ENCODE measurements at regions not wholly inside any gene's neighbourhood (a gene's known extent, or its start where the extent isn't known, plus 50 kb on each side); places are given as distances from the start of the nearest gene placed in this dataset.

- DNase-seq (ENCODE audit: low read depth), result peak; percentile 96
- TF ChIP-seq, protein P1, sequence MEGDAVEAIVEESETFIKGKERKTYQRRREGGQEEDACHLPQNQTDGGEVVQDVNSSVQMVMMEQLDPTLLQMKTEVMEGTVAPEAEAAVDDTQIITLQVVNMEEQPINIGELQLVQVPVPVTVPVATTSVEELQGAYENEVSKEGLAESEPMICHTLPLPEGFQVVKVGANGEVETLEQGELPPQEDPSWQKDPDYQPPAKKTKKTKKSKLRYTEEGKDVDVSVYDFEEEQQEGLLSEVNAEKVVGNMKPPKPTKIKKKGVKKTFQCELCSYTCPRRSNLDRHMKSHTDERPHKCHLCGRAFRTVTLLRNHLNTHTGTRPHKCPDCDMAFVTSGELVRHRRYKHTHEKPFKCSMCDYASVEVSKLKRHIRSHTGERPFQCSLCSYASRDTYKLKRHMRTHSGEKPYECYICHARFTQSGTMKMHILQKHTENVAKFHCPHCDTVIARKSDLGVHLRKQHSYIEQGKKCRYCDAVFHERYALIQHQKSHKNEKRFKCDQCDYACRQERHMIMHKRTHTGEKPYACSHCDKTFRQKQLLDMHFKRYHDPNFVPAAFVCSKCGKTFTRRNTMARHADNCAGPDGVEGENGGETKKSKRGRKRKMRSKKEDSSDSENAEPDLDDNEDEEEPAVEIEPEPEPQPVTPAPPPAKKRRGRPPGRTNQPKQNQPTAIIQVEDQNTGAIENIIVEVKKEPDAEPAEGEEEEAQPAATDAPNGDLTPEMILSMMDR (conservative IDR thresholded peaks at IDR 0.05; ENCODE audit: low read depth, low read length), result peak; percentile 19
- no peak overlapping the region for H3K4me3 ChIP-seq (ENCODE audit: low read depth, low read length)
Observed at GRCh38 chr12:69052613-69053408, 119.8 kb upstream of the CPM start.

DNA sequence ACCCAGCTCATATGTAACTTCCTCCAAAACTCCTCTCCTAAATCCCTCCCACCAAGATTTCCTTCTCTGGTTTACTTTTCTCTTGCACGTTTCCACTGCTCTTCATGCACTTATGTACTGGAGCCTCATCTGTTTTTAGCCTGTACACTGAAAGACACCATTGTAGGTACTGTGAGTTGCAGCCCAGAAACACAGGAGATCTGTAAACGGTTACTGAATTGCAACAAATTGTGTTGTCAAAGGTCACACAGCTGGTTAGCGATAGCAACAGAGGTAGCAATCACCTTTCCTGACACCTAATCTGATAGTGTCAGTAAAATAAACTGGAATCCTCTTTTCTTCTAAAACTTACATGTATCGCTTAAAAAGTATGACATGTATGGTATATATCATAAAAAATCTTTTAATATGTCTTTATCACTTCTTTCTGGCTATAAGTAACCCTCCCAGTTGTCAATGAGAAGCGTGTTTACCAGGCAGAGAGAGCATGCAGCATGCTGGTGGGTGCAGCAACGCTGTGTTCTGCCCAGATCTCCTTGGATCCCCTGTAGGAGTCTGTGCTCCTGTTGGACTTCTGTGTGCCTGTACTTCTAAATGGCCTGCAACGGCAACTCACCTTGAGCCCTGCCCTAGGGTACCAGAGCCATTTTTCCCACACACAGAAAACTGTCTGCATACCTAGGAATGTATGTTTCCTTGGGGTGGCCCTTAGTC lies 121.5 kb upstream of the CPM start:
- H3K4me3 ChIP-seq (ENCODE audit: low read depth, low read length), result no peak overlapping the region
- TF ChIP-seq, protein P1 (conservative IDR thresholded peaks at IDR 0.05; ENCODE audit: low read depth, low read length), result no peak
- no peak for DNase-seq (ENCODE audit: low read depth)

DNA sequence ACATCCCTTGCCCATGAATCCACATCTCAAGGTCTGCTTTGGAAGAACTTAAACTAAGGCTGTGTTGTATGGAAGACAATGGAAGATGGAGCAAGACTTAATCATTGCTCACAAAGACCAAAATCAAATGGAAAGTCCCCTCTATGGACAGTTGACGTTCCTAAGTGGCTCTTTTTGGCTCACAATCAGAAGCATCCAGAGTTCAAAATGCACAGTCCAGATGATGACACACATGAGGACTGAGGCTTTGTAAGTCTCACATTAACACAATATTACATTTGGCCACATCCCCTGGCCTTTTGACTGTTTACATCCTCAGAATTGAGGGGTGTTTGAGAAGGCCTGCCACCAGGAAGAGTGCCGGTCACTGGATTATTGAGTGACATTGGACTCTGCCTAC lies 122.3 kb upstream of the CPM start:
- H3K4me3 ChIP-seq (ENCODE audit: low read depth, low read length), result no peak overlapping the region
- no peak for DNase-seq (ENCODE audit: low read depth)
- TF ChIP-seq, protein P1 (conservative IDR thresholded peaks at IDR 0.05; ENCODE audit: low read depth, low read length), result no peak

GRCh38 chr12:69055706-69056105 lies 122.7 kb upstream of the CPM start:
- H3K4me3 ChIP-seq (ENCODE audit: low read depth, low read length), result no peak overlapping the region
- TF ChIP-seq, protein P1 (conservative IDR thresholded peaks at IDR 0.05; ENCODE audit: low read depth, low read length), result no peak
- DNase-seq (ENCODE audit: low read depth), result no peak

DNA sequence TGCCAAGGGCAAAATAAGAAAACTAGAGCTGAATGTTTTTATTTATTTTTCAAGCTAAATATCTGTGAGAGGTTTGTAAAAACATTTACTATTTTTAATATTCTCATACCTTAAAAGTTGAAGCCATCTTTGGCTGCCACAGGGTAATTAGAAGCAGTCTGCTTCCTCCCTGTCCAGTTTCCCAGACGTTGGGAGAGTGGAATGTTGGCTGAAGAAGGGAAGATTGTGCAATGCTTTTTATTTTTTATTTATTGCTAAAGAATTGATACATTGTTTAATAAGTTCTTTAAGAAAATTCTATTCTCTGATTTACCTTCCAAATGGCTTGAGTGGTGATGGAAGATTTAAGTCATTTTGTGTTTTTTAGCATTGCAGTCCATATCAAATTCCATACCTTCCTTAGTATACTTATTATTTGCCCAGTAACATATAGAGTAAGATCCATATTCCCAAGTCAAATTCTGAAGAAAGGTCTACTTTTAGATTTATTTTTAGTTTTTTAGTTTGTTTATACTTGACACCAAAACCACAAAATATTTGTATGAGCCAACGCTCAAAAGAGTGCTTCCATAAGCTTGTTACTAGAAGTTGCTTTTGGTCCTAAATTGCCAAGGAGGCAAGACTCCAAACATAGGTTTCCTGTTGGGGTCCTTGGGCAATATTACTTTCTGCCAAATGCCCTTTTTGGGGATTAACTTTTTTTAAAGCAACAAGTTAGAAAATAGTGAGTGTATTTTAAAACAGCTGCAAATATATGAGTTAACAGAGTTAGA lies 124.0 kb upstream of the CPM start:
- H3K4me3 ChIP-seq (ENCODE audit: low read depth, low read length), result no peak overlapping the region
- DNase-seq (ENCODE audit: low read depth), result no peak
- TF ChIP-seq, protein P1 (conservative IDR thresholded peaks at IDR 0.05; ENCODE audit: low read depth, low read length), result no peak

DNA sequence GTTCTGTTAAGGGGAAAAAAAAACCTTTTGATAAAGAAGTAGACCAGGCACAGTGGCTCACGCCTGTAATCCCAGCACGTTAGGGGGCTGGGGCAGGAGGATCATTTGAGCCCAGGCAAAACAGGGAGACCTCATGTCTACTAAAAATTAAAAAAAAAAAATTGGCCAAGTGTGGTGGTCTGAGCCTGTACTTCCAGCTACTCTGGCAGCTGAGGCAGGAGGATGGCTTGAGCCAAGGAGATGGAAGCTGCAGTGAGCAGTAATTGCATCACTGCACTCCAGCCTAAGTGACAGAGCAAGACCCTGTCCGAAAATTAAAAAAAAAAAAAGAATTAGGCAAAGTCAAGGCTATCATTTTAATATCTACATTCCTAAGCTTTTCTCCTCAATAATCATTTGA lies 124.8 kb upstream of the CPM start:
- no peak overlapping the region for H3K4me3 ChIP-seq (ENCODE audit: low read depth, low read length)
- DNase-seq (ENCODE audit: low read depth), result no peak
- TF ChIP-seq, protein P1 (conservative IDR thresholded peaks at IDR 0.05; ENCODE audit: low read depth, low read length), result no peak
